ENCODE measurements at regions not wholly inside any gene's neighbourhood (a gene's known extent, or its start where the extent isn't known, plus 50 kb on each side); places are given as distances from the start of the nearest gene placed in this dataset.

DNA sequence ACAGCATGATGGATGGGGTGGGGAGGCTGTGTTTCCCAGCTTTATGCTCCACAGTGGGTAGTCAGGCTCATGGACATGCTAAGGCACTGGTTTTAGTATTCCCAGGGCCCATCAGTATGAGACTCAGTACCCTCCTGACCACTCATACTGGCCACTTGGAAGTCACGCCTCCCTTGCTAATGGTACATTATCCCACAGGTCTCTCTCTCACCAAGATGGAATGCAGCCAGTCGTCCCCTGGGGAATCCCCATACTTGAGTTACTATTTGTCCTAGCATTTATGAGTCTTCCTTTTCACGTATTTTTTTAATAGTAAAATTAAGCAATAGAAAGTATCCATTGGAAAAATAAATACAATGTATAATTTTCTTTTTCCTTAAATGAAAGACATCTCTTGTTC, 80.6 kb upstream of the TBX20 start:
- no peak for TF ChIP-seq CTCF (IDR thresholded peaks at IDR 0.05; ENCODE audit: borderline replicate concordance, extremely low read depth, low read length, poor library complexity, severe bottlenecking)
- TF ChIP-seq EZH2 (IDR thresholded peaks at IDR 0.05; ENCODE audit: borderline replicate concordance, low read depth, low read length, severe bottlenecking) = no peak

All from DND-41 (cell line).